A549 (cell line): ENCODE measurements at regions not wholly inside any gene's neighbourhood (a gene's known extent, or its start where the extent isn't known, plus 50 kb on each side); places are given as distances from the start of the nearest gene placed in this dataset.
"Not testable (repeated sequence)": the region's sequence is repeated elsewhere in the genome, so short reads cannot be mapped to it uniquely, and the experiment has no call there.

Source experiments
- CHD4 ChIP-seq: fragments of 200-600 bp; sonication (generic); IDR thresholded peaks from 2 replicates; pipeline ENCODE4 v1.6.1; 2016; ENCODE audit warnings: antibody characterized with exemption, mild to moderate bottlenecking, borderline replicate concordance
- CTCF ChIP-seq: fragments of >200 bp; sonication (Bioruptor Twin); formaldehyde crosslinking; IDR thresholded peaks from 3 replicates; pipeline ENCODE4 v1.5.1; 2016
- EHMT2 ChIP-seq: fragments of 200-600 bp; sonication (generic); IDR thresholded peaks from 2 replicates; pipeline ENCODE4 v1.6.1; 2016; ENCODE audit warnings: antibody characterized with exemption, low read depth, mild to moderate bottlenecking, moderate library complexity
- EP300 ChIP-seq, 2 experiments: fragments of >200 bp; sonication (Bioruptor Twin); formaldehyde crosslinking; IDR thresholded peaks; 2 replicates in 1 of 2; 3 replicates in 1 of 2; pipeline ENCODE4 v1.6.1; 2016 to 2017
- ESRRA ChIP-seq: fragments of 150-350 bp; IDR thresholded peaks from 2 replicates; pipeline ENCODE4 v1.6.1; 2014; ENCODE audit warnings: mild to moderate bottlenecking, low read length, borderline replicate concordance
- MAX ChIP-seq: IDR thresholded peaks from 2 replicates; pipeline ENCODE4 v1.6.1; 2012
- MYC ChIP-seq: IDR thresholded peaks from 2 replicates; pipeline ENCODE4 v1.6.1; 2012; ENCODE audit warnings: mild to moderate bottlenecking, inconsistent platforms, low read length, improper control_type of control experiment, borderline replicate concordance
- NFE2L2 ChIP-seq: fragments of 150-350 bp; conservative IDR thresholded peaks from 2 replicates; pipeline ENCODE4 v1.6.1; 2014; ENCODE audit warnings: low read length
- POLR2A ChIP-seq: IDR thresholded peaks from 2 replicates; pipeline ENCODE4 v1.6.1; 2012; ENCODE audit warnings: mild to moderate bottlenecking, low read length
- RAD21 ChIP-seq, 2 experiments: fragments of >200 bp in 1 of 2; sonication (Bioruptor Twin) in 1 of 2; formaldehyde crosslinking in 1 of 2; IDR thresholded peaks in 1 of 2; conservative IDR thresholded peaks in 1 of 2; 2 replicates in 1 of 2; 3 replicates in 1 of 2; pipeline ENCODE4 v1.6.1; 2012 to 2018; ENCODE audit warnings: inconsistent platforms in 1 of 2
- REST ChIP-seq: fragments of 200-600 bp; sonication (generic); IDR thresholded peaks from 2 replicates; pipeline ENCODE4 v1.6.1; 2016; ENCODE audit warnings: antibody characterized with exemption, mild to moderate bottlenecking, moderate library complexity
- SMC3 ChIP-seq: fragments of >200 bp; sonication (Bioruptor Twin); formaldehyde crosslinking; IDR thresholded peaks from 3 replicates; pipeline ENCODE4 v1.6.1; 2018; ENCODE audit warnings: inconsistent platforms
- TP53 ChIP-seq: fragments of 250-450 bp; sonication (Bioruptor Pico); IDR thresholded peaks from 2 replicates; pipeline ENCODE4 v1.5.0; 2021; ENCODE audit warnings: mild to moderate bottlenecking, moderate library complexity
- TF ChIP-seq, protein P1 (sequence below): IDR thresholded peaks from 2 replicates; pipeline ENCODE4 v1.6.1; 2012

- TF ChIP-seq TP53 (CRISPR knock-in tag); ESRRA; EHMT2; SMC3; CTCF; EP300 (IDR thresholded peaks at IDR 0.05); REST; RAD21 (conservative IDR thresholded peaks at IDR 0.05 in 1 of 2, IDR thresholded peaks at IDR 0.05 in 1 of 2); POLR2A; MAX; MYC; CHD4; NFE2L2: not testable (repeated sequence)
- TF ChIP-seq, protein P1, sequence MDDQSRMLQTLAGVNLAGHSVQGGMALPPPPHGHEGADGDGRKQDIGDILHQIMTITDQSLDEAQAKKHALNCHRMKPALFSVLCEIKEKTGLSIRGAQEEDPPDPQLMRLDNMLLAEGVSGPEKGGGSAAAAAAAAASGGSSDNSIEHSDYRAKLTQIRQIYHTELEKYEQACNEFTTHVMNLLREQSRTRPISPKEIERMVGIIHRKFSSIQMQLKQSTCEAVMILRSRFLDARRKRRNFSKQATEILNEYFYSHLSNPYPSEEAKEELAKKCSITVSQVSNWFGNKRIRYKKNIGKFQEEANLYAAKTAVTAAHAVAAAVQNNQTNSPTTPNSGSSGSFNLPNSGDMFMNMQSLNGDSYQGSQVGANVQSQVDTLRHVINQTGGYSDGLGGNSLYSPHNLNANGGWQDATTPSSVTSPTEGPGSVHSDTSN, result not testable (repeated sequence)
Observed at GRCh38 chr12:92056756-92057155, 88.9 kb downstream of the BTG1 start.
